ENCODE measurements at regions not wholly inside any gene's neighbourhood (a gene's known extent, or its start where the extent isn't known, plus 50 kb on each side); places are given as distances from the start of the nearest gene placed in this dataset.

GRCh38 chr2:59004621-59005020 lies 763.5 kb upstream of the FANCL start:
- Histone ChIP-seq H3K4me3 (ENCODE audit: control extremely low read depth in 1 of 5, extremely low read depth in 1 of 5, insufficient read depth in 1 of 5, low read depth in 2 of 5, low read length in 4 of 5) (no peak overlapping the region), H3K4me2 (replicated peaks; ENCODE audit: low read depth, low read length, poor library complexity, severe bottlenecking) (no peak overlapping the region), H3K79me2 (ENCODE audit: control insufficient read depth, insufficient read depth, low read length) (no peaks in the 10 kb centered on the region), H3K9me3 (ENCODE audit: control extremely low read depth in 1 of 3, control insufficient read depth in 2 of 3, insufficient read depth in 1 of 3, low read length in 2 of 3) (no peaks in the 10 kb centered on the region), H3K36me3 (replicated peaks in 1 of 2; ENCODE audit: control extremely low read depth in 1 of 2, control insufficient read depth in 1 of 2, extremely low read depth in 1 of 2, insufficient read depth in 2 of 2, low read length in 1 of 2) (no peaks in the 10 kb centered on the region), H3K9ac (ENCODE audit: low read length) (no peak overlapping the region), H3K27ac (ENCODE audit: low read length in 2 of 2) (no peak overlapping the region), H3K4me1 (ENCODE audit: control insufficient read depth in 2 of 2, insufficient read depth in 2 of 2, low read length in 2 of 2) (no peaks in the 10 kb centered on the region), H2AFZ (ENCODE audit: insufficient read depth, low read depth, low read length, poor library complexity, severe bottlenecking) (no peak overlapping the region), H3K27me3 (replicated peaks in 1 of 4; ENCODE audit: control extremely low read depth in 1 of 4, control insufficient read depth in 3 of 4, insufficient read depth in 4 of 4, low read length in 3 of 4) (no peaks in the 10 kb centered on the region), H4K20me1 (ENCODE audit: control insufficient read depth, insufficient read depth, low read length, poor library complexity, severe bottlenecking) (no peaks in the 10 kb centered on the region)
- TF ChIP-seq CTCF (IDR thresholded peaks at IDR 0.05) = no peak
- no peak for TF ChIP-seq EZH2 (IDR thresholded peaks at IDR 0.05; ENCODE audit: borderline replicate concordance, insufficient read depth, low read depth, low read length, poor library complexity, severe bottlenecking)
- intact Hi-C loops (cut with micrococcal nuclease) = no loop called here
- H3K4me1 Mint-ChIP-seq = no peaks in the 10 kb centered on the region
- DNase-seq = no peak
- ChIA-PET POLR2A (no interaction called here), CTCF (interaction anchor here (1.2 to 2.0 kb wide), 2 partner anchors 21 to 1577 kb away, joined by 5 to 7 read pairs; no protein-coding TSS in a partner anchor)
- H3K4me3 Mint-ChIP-seq = no peak overlapping the region
- H3K27ac Mint-ChIP-seq = no peak overlapping the region
- ATAC-seq (ENCODE audit: low read depth) = no peak
- no peaks in the 10 kb centered on the region for H3K9me3 Mint-ChIP-seq (ENCODE audit: insufficient read depth)
- H3K27me3 Mint-ChIP-seq = peaks cover 6% of the 10 kb centered on the region

- Histone ChIP-seq H3K9ac (ENCODE audit: low read length) (no peak overlapping the region), H4K20me1 (ENCODE audit: control insufficient read depth, insufficient read depth, low read length, poor library complexity, severe bottlenecking) (no peaks in the 10 kb centered on the region)
- POLR2A ChIA-PET = no interaction called here
These were observed 759.7 kb upstream of the FANCL start for GRCh38 chr2:59000796-59001195.

More at GRCh38 chr2:59000796-59001195, 759.7 kb upstream of the FANCL start:
- CTCF ChIA-PET = no interaction called here
- H3K4me3 ChIP-seq (ENCODE audit: control extremely low read depth in 1 of 5, extremely low read depth in 1 of 5, insufficient read depth in 1 of 5, low read depth in 2 of 5, low read length in 4 of 5) = no peak overlapping the region
- H3K27ac ChIP-seq (ENCODE audit: low read length in 2 of 2) = no peak overlapping the region
- intact Hi-C loops (cut with micrococcal nuclease) = no loop called here
- Mint-ChIP-seq H3K4me3 (no peak overlapping the region), H3K9me3 (ENCODE audit: insufficient read depth) (no peaks in the 10 kb centered on the region), H3K27me3 (peaks cover 6% of the 10 kb centered on the region), H3K27ac (no peak overlapping the region), H3K4me1 (no peaks in the 10 kb centered on the region)
- H3K4me2 ChIP-seq (replicated peaks; ENCODE audit: low read depth, low read length, poor library complexity, severe bottlenecking) = no peak overlapping the region
- DNase-seq (no peak), ATAC-seq (ENCODE audit: low read depth) (no peak)
- H3K36me3 ChIP-seq (replicated peaks in 1 of 2; ENCODE audit: control extremely low read depth in 1 of 2, control insufficient read depth in 1 of 2, extremely low read depth in 1 of 2, insufficient read depth in 2 of 2, low read length in 1 of 2) = no peaks in the 10 kb centered on the region
- no peaks in the 10 kb centered on the region for H3K9me3 ChIP-seq (ENCODE audit: control extremely low read depth in 1 of 3, control insufficient read depth in 2 of 3, insufficient read depth in 1 of 3, low read length in 2 of 3)
- no peak overlapping the region for H2AFZ ChIP-seq (ENCODE audit: insufficient read depth, low read depth, low read length, poor library complexity, severe bottlenecking)
- WGBS (ENCODE audit: insufficient coverage) = no CpG with 5 or more reads among the region's 2 CpGs
- H3K79me2 ChIP-seq (ENCODE audit: control insufficient read depth, insufficient read depth, low read length) = no peaks in the 10 kb centered on the region
- no peak for TF ChIP-seq CTCF (IDR thresholded peaks at IDR 0.05)
- TF ChIP-seq EZH2 (IDR thresholded peaks at IDR 0.05; ENCODE audit: borderline replicate concordance, insufficient read depth, low read depth, low read length, poor library complexity, severe bottlenecking) = no peak
- no peaks in the 10 kb centered on the region for H3K4me1 ChIP-seq (ENCODE audit: control insufficient read depth in 2 of 2, insufficient read depth in 2 of 2, low read length in 2 of 2)
- H3K27me3 ChIP-seq (replicated peaks in 1 of 4; ENCODE audit: control extremely low read depth in 1 of 4, control insufficient read depth in 3 of 4, insufficient read depth in 4 of 4, low read length in 3 of 4) = no peaks in the 10 kb centered on the region
